ENCODE measurements at regions not wholly inside any gene's neighbourhood (a gene's known extent, or its start where the extent isn't known, plus 50 kb on each side); places are given as distances from the start of the nearest gene placed in this dataset.

- Histone ChIP-seq H3K36me3 (ENCODE audit: insufficient read depth, low read length) (no peaks in the 10 kb centered on the region), H3K4me3 (ENCODE audit: low read length) (no peak overlapping the region), H2AFZ (ENCODE audit: low read depth, low read length) (no peak overlapping the region), H3F3A (ENCODE audit: insufficient read depth, low read length, poor library complexity, severe bottlenecking) (no peaks in the 10 kb centered on the region), H3K27ac (ENCODE audit: low read length) (no peak overlapping the region), H3K9ac (ENCODE audit: low read length) (no peak overlapping the region), H3K27me3 (ENCODE audit: insufficient read depth, low read depth, low read length) (no peaks in the 10 kb centered on the region), H3K9me3 (ENCODE audit: low read length) (no peaks in the 10 kb centered on the region), H3K9me2 (ENCODE audit: insufficient read depth, low read length) (no peaks in the 10 kb centered on the region), H3K79me2 (replicated peaks; ENCODE audit: insufficient read depth, low read length) (no peaks in the 10 kb centered on the region), H3K4me2 (ENCODE audit: low read length) (no peak overlapping the region), H4K20me1 (ENCODE audit: insufficient read depth) (no peaks in the 10 kb centered on the region)
- TF ChIP-seq EP300 (conservative IDR thresholded peaks at IDR 0.05; ENCODE audit: poor library complexity, severe bottlenecking) (no peak), EZH2 (IDR thresholded peaks at IDR 0.05; ENCODE audit: borderline replicate concordance, insufficient read depth, low read length, poor library complexity, severe bottlenecking) (no peak), CTCF (IDR thresholded peaks at IDR 0.05; ENCODE audit: poor library complexity, severe bottlenecking) (no peak), MXI1 (conservative IDR thresholded peaks at IDR 0.05; ENCODE audit: poor library complexity, severe bottlenecking) (no peak), TAF1 (IDR thresholded peaks at IDR 0.05; ENCODE audit: low read depth) (no peak), SMC3 (conservative IDR thresholded peaks at IDR 0.05; ENCODE audit: poor library complexity) (no peak), POLR2AphosphoS5 (IDR thresholded peaks at IDR 0.05) (no peak), RAD21 (conservative IDR thresholded peaks at IDR 0.05) (no peak), REST (IDR thresholded peaks at IDR 0.05; ENCODE audit: borderline replicate concordance) (no peak)
Observed at GRCh38 chr20:11694467-11694866, 223.2 kb upstream of the BTBD3 start.

- H3K79me2 ChIP-seq (replicated peaks; ENCODE audit: insufficient read depth, low read length), result no peaks in the 10 kb centered on the region
Observed at GRCh38 chr20:11697055-11697454, 220.6 kb upstream of the BTBD3 start.

More at GRCh38 chr20:11697055-11697454, 220.6 kb upstream of the BTBD3 start:
- Histone ChIP-seq H3F3A (ENCODE audit: insufficient read depth, low read length, poor library complexity, severe bottlenecking) (no peaks in the 10 kb centered on the region), H3K9me3 (ENCODE audit: low read length) (no peaks in the 10 kb centered on the region), H3K4me3 (ENCODE audit: low read length) (no peak overlapping the region), H2AFZ (ENCODE audit: low read depth, low read length) (no peak overlapping the region), H4K20me1 (ENCODE audit: insufficient read depth) (no peaks in the 10 kb centered on the region), H3K27ac (ENCODE audit: low read length) (no peak overlapping the region), H3K4me2 (ENCODE audit: low read length) (no peak overlapping the region), H3K27me3 (ENCODE audit: insufficient read depth, low read depth, low read length) (no peaks in the 10 kb centered on the region), H3K36me3 (ENCODE audit: insufficient read depth, low read length) (no peaks in the 10 kb centered on the region), H3K9ac (ENCODE audit: low read length) (no peak overlapping the region), H3K9me2 (ENCODE audit: insufficient read depth, low read length) (no peaks in the 10 kb centered on the region)
- TF ChIP-seq MXI1 (conservative IDR thresholded peaks at IDR 0.05; ENCODE audit: poor library complexity, severe bottlenecking) (no peak), TAF1 (IDR thresholded peaks at IDR 0.05; ENCODE audit: low read depth) (no peak), CTCF (IDR thresholded peaks at IDR 0.05; ENCODE audit: poor library complexity, severe bottlenecking) (no peak), REST (IDR thresholded peaks at IDR 0.05; ENCODE audit: borderline replicate concordance) (no peak), SMC3 (conservative IDR thresholded peaks at IDR 0.05; ENCODE audit: poor library complexity) (no peak), POLR2AphosphoS5 (IDR thresholded peaks at IDR 0.05) (no peak), RAD21 (conservative IDR thresholded peaks at IDR 0.05) (no peak), EZH2 (IDR thresholded peaks at IDR 0.05; ENCODE audit: borderline replicate concordance, insufficient read depth, low read length, poor library complexity, severe bottlenecking) (no peak)

All from neural cell (in vitro differentiated cells).